Activated T-cell treated with anti-CD3 and anti-CD28 coated beads for 1 hour (primary cell): ENCODE measurements at regions not wholly inside any gene's neighbourhood (a gene's known extent, or its start where the extent isn't known, plus 50 kb on each side); places are given as distances from the start of the nearest gene placed in this dataset.

Source experiments
- DNase-seq: peaks from one replicate; pipeline ENCODE4 v3.0.0-alpha.2; 2020; ENCODE audit warnings: low read depth

DNA sequence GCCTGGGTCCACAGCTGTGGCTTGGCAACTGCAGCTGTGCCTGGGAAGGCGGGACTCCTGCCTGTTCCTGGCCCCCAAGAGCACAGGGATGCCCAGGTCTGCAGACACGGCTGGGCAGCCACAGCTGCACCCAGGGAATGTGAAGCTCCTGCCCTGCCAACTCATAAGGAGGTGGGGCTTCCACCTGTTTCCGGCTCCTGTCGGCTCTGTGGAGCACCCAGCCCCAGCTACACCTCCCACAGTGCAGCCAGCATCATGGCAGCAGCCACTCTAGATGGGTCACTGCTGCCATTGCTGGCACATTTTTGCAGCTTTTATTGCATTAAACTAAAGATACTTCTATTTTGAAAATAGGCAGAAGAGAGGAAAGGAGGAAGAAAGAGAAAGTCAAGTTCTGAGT lies 207.9 kb downstream of the SAMD5 start:
- DNase-seq: no peak

DNA sequence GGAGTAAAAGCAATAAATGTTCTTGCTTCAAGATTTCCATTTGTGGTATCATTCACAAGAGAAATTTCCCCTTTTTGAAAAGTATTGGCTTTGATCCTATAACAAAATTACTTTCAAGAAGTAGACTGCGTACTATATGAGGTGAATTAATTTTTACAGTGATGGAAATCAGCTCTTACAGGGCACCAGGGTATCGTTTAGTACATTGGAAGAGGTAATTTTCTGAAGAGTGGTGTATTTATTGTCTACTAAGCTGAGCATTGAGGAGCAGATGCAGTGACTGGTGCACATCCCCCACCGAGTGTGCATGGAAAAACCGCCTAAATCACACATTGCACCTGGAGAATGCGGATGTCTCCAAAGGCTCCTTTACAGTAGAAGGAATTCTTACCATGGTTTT lies 209.5 kb downstream of the SAMD5 start:
- no peak for DNase-seq

DNA sequence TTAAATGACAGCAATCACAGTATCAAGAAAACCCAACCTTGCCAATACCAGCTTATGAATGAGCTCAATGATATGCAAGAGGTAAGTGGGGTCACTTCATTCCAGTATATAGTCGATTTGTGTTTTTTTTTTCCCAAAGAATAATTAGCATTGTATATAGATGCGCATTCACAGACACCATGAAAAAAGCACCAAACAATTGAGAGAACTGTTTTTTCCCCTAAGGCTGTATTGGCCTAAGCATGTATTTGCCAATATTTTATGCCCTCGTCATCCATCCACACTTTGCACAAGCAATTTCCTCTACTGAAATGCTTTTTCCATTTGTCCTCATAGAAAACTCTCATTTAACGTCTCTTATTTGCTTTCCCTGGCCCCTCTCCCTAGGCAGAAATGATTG lies 213.7 kb downstream of the SAMD5 start:
- no peak for DNase-seq

DNA sequence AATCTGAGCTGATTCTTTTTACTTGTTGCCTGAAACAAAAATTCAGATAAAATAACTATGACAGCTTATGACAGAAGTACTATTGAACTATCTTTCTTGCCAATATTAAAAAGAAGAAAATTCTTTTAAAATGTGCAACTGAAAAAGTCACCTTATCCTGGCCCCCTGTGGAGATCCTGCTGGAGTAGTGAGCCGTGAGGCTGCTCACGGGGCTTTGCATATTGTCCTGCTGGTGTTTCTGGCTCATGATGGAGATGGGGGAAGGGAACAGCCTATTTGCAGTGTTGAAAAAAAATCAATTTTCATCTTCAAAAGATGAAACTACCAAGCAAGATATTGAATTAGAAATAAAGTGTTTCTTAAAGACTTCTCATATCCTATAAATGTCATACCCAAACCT lies 216.0 kb downstream of the SAMD5 start:
- no peak for DNase-seq

DNA sequence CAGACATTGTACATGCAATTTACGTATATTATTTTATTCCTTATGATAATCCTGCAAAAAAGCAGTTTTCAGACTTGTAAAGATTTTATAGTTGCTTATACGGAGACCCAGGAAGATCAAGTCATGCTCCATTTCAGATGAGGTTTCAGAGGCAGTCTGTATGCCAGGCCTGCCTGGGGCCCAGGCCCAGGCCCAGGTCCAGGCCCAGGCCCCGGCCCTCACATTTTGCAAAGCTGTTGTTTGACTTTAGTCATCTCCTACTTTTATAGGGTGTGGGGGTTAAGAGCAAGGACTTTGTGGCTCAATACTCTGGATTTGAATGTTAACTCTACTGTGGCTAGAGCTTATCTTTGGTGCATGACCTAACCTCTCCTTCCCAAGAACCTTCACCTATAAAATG lies 217.9 kb downstream of the SAMD5 start:
- no peak for DNase-seq

DNA sequence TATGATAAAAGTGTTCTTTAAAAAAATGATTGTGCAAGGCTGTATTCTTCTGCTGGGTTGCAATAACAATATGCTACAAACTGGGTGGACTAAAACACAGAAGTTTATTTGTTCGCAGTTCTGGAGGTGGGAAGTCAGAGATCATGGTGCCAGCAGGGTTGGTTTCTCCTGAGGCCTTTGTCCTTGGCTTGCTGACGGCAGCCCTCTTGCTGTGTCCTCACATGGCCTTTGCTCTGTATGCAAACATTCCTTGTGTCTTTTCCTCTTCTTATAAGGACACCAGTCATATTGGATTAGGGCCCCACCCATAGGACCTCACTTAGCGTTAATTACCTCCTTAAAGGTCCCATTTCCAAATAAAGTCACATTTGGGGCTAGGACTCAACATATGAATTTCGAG lies 220.4 kb downstream of the SAMD5 start:
- no peak for DNase-seq

DNA sequence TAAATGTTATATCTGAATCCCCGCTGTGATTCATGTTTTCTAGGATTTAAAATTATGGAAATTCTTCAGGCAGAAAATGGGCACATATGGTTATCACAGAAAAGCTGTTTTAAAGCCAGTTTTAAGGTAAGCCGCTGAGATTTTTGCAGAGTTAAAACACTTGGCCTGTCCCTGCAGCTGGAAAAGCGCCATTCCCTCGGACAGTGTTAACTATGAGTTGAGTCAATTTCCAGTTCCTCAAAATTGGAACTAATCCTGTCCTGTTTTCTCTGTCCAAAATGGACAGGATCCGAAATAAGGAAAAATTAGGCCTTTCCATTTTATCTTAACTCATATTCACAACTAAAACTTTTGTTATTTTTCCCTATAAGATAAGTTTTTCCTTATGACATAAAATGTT lies 225.2 kb downstream of the SAMD5 start:
- no peak for DNase-seq

DNA sequence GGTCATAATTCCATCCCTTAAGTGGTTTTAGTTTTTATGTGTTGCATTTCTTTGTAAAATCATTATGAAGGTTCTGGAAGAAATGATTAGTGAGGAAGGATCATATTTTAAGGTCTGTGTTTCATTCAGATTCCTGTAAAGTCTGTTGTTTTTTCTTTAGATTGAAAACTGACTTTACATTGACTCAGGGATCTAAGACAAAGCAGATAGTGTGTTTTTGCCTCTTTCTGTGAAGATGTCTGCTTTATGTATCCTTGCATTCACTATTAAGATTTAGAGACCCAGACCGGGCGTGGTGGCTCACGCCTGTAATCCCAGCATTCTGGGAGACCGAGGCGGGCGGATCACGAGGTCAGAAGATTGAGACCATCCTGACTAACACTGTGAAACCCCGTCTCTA lies 225.7 kb downstream of the SAMD5 start:
- DNase-seq: no peak

DNA sequence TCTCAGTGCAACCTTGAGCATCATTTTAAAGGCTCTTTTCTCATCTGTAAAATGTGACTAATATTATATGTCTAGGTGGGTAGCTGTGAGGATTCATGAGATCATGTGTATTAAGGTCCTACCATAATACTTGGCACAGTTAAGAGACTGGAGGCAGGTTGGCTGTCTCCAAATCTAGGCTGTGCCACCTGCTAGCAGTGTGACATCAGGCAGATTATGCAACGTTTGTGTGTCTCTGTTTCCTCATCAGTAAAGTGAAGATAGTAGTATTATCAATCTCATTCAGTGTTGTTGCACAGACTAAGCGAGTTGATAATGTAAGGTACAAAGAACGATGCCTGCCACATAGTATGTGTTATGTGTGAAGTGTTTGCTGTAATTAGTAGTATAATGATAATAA lies 227.4 kb downstream of the SAMD5 start:
- DNase-seq: no peak

DNA sequence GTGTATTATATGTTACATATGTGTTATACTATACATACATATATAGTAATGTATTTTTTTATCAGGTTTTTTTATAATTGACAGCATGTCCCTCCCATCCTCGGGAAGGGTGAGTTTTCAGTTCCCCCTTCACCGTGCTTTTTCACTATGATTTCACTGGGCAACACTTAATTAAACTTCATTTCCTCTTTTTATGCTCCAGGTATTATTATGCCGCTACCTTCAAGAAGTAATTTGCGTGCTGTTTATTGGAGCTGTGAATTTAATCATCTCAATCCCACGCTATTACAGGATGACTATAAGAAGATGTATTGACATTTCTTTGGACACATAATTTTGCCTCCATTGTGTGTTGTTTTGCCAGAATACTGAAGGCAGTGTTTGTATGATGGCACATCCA lies 228.6 kb downstream of the SAMD5 start:
- DNase-seq: no peak

DNA sequence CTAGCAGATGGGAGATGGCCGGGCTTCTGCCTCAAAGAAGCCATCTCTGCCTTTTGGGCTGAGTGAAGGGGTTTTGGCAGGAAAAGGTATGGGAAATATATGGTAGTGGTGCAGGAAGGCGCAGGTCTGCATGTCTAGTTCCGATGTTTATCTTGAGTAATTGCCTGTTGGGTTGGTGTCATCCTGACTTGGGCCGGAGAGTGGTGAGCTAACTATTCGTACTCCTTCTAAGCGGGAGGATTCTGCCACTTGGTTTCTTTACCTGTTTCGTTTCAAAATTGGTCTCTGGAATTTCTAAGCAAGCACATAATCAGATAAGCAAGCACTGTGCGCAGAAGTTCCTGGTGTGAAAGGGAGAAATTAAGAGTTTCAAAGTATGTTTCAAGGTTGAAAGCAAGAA lies 229.6 kb downstream of the SAMD5 start:
- no peak for DNase-seq

DNA sequence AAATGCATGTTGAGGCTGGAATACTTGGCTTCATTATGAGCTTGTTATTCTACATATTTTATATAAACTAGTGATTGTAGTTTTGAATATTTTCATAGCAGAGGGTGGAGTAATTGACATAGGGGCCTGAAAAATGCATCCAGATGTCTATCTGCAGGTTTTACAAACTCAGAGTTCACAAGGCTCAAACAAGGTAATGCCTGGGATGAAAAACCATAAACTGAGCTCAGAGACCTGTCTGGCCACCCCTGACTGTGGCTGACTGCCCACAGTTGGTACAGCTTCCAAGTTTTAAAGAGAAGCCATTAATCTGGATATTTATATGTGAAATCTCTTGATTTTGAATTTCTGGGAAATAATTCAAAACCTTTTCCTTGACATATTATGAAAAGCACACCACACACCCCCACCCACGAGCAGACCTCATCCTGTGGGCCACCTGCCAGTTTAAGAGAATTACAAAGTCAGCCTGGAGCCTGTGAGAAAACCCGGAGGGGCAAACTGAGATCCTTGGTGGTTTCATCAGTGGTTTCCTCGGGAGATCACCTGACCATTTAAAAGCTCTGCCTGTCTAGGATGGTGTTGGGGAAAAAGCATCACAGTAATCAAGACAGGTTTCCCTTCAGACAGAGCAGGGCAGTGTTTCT lies 230.1 kb downstream of the SAMD5 start:
- no peak for DNase-seq

DNA sequence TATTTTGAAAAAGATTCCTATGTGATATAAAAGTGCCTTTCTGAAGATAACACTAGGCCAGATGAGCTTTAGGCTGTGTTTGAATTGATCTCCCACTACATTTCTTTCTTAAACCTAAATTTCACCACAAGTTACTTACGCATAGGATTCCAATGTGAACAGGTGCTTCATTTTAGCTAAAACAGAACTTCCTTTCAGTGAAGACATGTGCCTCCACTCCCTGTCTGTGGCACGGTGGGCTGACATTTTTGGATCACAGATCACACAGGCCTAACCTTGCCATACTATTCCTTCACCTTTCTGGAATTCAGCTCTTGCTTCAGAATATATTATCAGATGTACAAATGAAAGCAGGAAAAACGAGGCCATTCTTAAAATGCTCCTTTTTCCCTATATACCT lies 231.8 kb downstream of the SAMD5 start:
- DNase-seq: no peak

DNA sequence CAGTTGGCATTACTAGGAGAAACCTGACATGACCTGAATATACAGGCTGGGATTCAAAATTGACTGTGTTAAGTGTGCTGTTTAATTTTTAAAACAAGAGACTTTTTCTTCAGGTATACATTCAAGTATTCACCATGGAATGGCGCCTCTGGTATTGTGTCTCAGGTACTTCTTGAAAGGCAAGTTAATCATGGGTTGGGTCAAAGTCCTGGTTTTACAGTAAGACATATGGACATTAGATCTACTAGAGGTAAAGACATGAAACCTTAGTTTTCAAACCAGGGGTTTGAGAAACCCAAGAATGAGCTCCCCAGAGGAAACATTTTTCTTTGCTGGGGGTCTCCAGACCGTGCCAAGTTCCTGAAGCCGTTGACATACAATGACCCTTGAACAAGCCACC lies 232.4 kb downstream of the SAMD5 start:
- no peak for DNase-seq

DNA sequence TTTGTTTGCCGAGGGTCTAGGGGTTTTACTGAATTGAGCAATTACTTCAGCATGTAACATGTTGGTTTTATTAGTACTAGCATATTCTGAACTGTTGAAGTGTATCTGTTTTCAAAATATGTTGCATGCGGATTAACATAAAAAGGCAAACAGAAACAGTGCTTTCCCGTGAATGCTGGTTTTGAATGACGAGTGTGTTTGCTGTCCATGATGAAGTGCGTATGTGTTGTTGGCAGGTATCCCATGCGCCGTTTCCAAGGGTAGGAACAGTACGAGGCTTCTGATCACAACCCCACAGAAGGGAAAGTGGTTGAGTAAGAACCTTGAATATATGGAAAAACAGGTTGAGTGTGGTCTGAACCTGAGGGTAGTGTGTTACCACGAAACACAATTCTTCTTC lies 232.9 kb downstream of the SAMD5 start:
- no peak for DNase-seq

DNA sequence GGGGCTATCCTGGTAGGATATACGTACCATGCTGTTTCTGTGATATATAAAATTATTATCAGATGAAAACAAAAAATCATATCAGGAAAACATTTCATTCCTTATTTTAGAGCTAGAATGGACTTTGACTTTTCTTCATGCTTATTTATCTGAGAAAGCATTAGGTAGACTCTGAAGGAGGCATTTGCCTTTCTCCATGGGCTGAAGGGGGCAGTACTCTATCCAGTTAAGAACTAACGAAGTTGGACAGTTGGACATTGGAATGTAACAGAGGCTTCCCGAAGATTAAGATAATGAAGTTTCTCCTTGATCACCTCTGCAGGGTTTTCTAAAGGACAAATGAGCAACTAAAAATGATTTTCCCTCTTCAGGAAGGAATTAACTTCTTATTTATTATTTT lies 233.9 kb downstream of the SAMD5 start:
- DNase-seq: no peak

DNA sequence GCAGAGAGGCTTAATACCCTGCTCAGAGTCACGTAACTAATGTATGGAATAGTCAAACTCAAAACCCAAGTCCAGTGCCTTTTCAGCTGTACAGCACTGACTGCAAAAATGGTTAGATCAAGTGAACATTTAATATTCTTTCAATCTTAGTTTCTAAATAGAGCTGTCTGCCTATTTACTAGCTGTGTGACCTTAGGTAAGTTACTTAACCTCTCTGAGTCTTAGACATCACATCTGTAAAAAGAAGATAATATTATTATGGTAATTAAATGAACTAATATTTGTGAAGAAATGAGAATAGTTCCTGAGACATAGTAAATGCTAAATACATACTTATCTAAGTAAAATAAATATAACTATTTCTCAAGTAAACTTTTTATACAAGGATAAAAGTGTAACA lies 235.5 kb downstream of the SAMD5 start:
- DNase-seq: no peak

DNA sequence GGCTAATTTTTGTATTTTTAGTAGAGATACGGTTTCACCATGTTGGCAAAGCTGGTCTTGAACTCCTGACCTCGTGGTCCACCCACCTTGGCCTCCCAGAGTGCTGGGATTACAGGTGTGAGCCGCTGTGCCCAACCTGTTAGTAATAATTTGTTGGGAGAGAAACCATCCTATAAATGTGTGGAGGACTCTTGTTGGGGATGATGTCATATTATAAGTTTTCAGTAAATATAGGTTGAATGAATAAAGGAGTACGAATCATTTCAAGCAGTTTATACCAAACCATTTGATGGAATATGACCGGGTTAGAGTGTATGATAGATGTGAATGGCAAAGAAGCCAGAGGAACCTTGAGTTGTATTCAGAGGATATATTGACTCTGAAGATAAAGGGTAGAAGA lies 240.8 kb downstream of the SAMD5 start:
- no peak for DNase-seq

DNA sequence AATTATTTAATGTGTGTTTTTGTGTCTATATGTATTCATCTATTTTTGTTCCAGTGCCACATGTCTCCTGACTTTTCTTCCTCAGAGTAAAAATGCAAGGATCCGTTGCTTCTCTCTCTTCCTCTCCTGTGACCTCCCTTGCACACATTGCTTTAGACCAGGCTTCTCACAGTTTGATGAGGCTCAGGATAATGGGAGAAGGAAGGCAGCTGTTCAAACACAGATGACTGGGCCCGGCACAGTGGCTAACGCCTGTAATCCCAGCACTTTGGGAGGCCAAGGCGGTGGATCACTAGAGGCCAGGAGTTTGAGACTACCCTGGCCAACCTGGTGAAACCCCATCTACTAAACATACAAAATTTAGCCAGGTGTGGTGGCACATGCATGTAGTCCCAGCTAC lies 241.9 kb downstream of the SAMD5 start:
- no peak for DNase-seq

DNA sequence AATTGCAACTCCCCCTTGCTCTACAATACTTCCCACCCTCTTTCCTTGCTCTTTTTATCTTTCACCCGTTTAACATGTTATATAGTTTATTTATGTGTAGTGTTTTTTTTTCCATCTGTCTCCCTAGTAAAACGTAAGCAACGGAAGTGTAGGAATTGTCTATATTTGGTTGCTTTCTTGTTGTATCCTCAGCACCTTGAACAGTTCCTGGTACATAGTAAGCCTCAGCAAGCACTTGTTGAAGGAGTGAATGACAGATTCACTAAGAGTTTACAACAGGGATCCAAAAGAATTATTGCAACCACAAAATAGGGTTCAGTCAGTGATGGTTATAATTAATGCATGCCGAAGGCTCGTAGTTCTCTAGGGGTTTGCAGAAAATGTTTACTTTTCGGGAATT lies 242.7 kb downstream of the SAMD5 start:
- no peak for DNase-seq

DNA sequence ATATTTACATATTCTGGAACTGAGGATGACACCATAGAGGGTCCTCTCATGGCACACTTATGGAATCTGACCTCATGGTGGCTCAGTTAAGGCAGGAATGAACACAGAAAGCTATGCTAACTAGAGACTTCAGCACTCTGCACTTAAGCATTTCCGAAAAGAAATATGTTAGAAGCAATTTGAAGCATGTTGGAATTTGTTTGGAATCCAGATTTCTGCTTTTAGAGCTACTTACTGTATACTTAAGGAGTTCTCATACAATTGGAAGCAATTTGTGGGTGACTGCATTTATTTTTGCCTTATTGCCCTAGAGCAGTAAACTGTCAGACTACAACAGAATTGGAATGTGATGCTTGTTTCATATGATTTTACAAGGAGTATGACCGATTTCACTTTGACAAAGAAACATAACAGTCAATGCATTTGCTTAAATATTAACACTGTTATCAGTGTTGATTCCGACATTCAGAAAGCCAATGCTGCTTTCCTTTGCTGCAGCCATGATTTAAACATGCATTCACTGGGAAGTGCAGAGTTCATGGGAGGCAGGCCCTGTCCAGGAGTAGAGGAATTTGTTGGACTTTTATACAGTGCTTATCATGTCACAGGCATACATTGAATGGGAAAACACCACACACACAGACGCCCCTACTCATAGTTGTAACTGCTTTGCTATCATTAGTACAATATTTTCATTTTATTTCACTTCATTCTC lies 244.4 kb downstream of the SAMD5 start:
- DNase-seq: no peak

DNA sequence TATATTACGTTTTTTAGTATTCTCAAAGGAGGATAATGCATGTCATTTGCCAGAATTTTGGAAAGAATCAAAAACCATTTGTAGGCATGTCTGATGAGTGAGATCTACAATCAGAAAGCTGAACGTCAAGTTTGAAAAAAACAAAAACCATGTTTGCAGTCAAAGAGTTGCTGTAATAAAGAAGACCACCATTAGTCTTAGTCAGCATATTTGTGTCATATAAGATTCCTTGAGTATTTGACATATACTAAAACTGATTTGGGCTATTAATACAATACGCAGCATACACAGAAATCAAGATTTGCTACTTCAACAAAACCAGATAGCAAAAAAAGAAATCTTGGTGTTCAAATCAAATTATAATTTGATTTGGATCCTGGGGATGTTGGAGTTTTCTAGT lies 247.5 kb downstream of the SAMD5 start:
- no peak for DNase-seq

DNA sequence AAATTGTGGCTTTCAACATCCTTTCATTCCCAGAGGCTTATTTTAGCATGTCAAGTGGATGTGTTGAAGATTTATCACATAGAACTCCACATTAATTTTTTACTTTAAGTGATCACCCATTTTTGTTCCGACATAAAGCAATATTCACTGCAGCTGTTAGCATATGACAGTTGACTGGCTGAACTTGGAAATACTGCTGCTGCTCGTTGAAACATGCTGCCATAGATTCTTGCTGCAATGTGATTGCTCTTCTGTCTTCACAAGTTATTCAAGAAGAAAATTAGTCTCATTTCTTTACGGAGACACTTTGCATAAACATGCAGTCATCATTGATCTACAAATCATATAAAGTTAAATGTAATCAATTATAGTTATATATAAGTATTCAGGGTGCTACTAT lies 248.4 kb downstream of the SAMD5 start:
- no peak for DNase-seq

DNA sequence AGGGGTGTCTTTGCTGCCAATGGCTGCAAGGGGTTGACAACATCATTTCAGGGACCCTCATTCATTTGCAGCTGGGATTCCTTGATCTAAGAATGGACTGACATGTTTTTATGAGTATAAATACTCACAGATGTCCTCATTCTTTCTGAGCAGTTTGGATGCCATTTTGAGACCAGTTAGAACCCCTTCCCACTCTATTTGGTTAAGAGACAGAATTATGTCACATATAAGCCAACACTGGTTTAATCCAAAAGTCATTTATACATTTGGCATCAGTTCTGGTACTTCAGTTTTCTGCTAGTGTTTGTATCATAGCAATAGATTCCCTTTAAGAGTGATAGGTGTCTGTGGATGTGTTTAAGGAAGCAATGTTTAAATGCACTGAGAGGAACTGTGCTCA lies 248.8 kb downstream of the SAMD5 start:
- DNase-seq: no peak
